ENCODE measurements at regions not wholly inside any gene's neighbourhood (a gene's known extent, or its start where the extent isn't known, plus 50 kb on each side); places are given as distances from the start of the nearest gene placed in this dataset.

GRCh38 chr20:24350923-24351368 is 118.5 kb upstream of the SYNDIG1 start:
- BruUV-seq (replicated peaks), result no TSS peak
- DNase-seq (ENCODE audit: low read depth, low spot score) (no peak), ATAC-seq (no peak)
- no peaks in the 10 kb centered on the region for H3K4me1 ChIP-seq (ENCODE audit: control insufficient read depth, insufficient read depth, low read length)
- TF ChIP-seq SIN3A (IDR thresholded peaks at IDR 0.05; ENCODE audit: borderline replicate concordance, insufficient read depth, low read depth, low read length) (no peak), TCF7L2 (IDR thresholded peaks at IDR 0.05; ENCODE audit: low read depth, low read length) (no peak), CTCF (IDR thresholded peaks at IDR 0.05) (no peak), REST (IDR thresholded peaks at IDR 0.05; ENCODE audit: insufficient read depth in 1 of 2, low read depth in 2 of 2, low read length in 1 of 2) (no peak), POLR2AphosphoS5 (IDR thresholded peaks at IDR 0.05; ENCODE audit: low read depth, low read length) (no peak)
- intact Hi-C loops (cut with micrococcal nuclease; ENCODE audit: unreplicated experiment) (no loop called here), in situ Hi-C loops (cut with HindIII; ENCODE audit: low pct_unique_long_range_greater_than_20kb, low sequenced_read_pairs) (no loop called here)
- no peaks in the 10 kb centered on the region; the same call in 1 of the 2 replicates for H3K27me3 ChIP-seq (ENCODE audit: control insufficient read depth, insufficient read depth, low read length)
- no peak overlapping the region for H3K27ac ChIP-seq (ENCODE audit: low read length)
- no peak overlapping the region for H3K4me3 ChIP-seq (ENCODE audit: low read depth in 2 of 2, low read length in 2 of 2)
- no peaks in the 10 kb centered on the region for H3K36me3 ChIP-seq (ENCODE audit: control insufficient read depth, insufficient read depth, low read length)
- no peaks in the 10 kb centered on the region for H3K9me3 ChIP-seq (ENCODE audit: control insufficient read depth, insufficient read depth, low read depth, low read length)
- CTCF ChIA-PET, result interaction anchor here (0.6 kb wide), 1 partner anchor 15 kb away, joined by 3 read pairs; no protein-coding TSS in a partner anchor
- POLR2A ChIA-PET, result no interaction called here

- DNase-seq (ENCODE audit: low read depth, low spot score), result no peak
- CTCF ChIA-PET, result no interaction called here
- H3K4me1 ChIP-seq (ENCODE audit: control insufficient read depth, insufficient read depth, low read length), result no peaks in the 10 kb centered on the region
- ATAC-seq, result no peak
- H3K4me3 ChIP-seq (ENCODE audit: low read depth in 2 of 2, low read length in 2 of 2), result no peak overlapping the region
- no peaks in the 10 kb centered on the region for H3K27me3 ChIP-seq (ENCODE audit: control insufficient read depth, insufficient read depth, low read length)
- POLR2A ChIA-PET, result no interaction called here
- no TSS peak for BruUV-seq (replicated peaks)
- in situ Hi-C loops (cut with HindIII; ENCODE audit: low pct_unique_long_range_greater_than_20kb, low sequenced_read_pairs), result no loop called here
- H3K27ac ChIP-seq (ENCODE audit: low read length), result no peak overlapping the region
- no peaks in the 10 kb centered on the region for H3K36me3 ChIP-seq (ENCODE audit: control insufficient read depth, insufficient read depth, low read length)
- intact Hi-C loops (cut with micrococcal nuclease; ENCODE audit: unreplicated experiment), result no loop called here
- TF ChIP-seq CTCF (IDR thresholded peaks at IDR 0.05), result no peak
- TF ChIP-seq POLR2AphosphoS5 (IDR thresholded peaks at IDR 0.05; ENCODE audit: low read depth, low read length), result no peak
- H3K9me3 ChIP-seq (ENCODE audit: control insufficient read depth, insufficient read depth, low read depth, low read length), result no peaks in the 10 kb centered on the region
Observed at GRCh38 chr20:24341781-24342180, 127.6 kb upstream of the SYNDIG1 start.
